ENCODE measurements at regions not wholly inside any gene's neighbourhood (a gene's known extent, or its start where the extent isn't known, plus 50 kb on each side); places are given as distances from the start of the nearest gene placed in this dataset.
A peak's percentile ranks its signal among the peaks of the same experiment; 100 is the strongest.

DNA sequence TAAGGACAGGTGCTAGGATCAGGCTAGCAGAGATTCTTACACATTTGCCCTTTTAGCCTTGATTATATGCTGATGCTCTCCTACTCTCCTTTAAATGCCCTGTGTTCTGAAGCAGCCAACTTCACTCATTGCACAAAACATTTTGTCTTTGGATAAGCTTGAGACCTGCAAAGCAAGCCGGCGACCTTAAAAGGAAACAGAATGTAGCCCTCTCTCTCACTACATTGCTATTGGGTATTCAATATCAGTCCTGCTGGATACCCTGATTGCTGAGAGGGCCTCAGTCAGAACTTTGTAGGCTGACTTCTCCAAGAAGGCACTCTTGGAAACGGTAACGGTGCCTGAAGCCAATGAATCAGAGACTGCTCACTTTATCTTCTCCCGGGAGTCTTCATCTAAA, 528.9 kb downstream of the DTWD2 start:
- Histone ChIP-seq H3K36me3 (ENCODE audit: control insufficient read depth, insufficient read depth, low read length) (no peaks in the 10 kb centered on the region), H3K27me3 (ENCODE audit: control insufficient read depth, insufficient read depth, low read length) (no peaks in the 10 kb centered on the region), H3K4me3 (ENCODE audit: low read depth, low read length) (no peak overlapping the region)
- no peak for DNase-seq (ENCODE audit: low read depth)
- FAIRE-seq, result no peak
- TF ChIP-seq, protein P1, sequence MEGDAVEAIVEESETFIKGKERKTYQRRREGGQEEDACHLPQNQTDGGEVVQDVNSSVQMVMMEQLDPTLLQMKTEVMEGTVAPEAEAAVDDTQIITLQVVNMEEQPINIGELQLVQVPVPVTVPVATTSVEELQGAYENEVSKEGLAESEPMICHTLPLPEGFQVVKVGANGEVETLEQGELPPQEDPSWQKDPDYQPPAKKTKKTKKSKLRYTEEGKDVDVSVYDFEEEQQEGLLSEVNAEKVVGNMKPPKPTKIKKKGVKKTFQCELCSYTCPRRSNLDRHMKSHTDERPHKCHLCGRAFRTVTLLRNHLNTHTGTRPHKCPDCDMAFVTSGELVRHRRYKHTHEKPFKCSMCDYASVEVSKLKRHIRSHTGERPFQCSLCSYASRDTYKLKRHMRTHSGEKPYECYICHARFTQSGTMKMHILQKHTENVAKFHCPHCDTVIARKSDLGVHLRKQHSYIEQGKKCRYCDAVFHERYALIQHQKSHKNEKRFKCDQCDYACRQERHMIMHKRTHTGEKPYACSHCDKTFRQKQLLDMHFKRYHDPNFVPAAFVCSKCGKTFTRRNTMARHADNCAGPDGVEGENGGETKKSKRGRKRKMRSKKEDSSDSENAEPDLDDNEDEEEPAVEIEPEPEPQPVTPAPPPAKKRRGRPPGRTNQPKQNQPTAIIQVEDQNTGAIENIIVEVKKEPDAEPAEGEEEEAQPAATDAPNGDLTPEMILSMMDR (IDR thresholded peaks at IDR 0.05; ENCODE audit: insufficient read depth, low read length, severe bottlenecking), result no peak

DNA sequence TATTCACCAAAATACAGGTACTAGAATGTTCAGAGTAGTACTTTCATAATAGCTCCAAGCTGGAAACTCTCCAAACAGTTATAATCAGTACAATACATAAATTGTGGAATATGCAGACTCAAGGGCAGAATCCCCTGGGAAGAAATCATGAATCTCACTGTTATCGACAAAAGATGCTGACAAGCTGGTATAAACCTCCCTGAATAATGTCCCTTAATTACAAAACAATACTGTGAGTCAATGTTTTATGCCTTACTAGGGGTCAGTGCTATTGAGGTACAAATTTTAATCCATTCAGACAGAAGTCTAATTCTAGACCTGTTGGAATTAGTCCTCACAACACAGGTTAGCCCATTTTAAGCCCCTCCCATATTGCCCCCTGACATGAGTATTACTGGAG, 532.3 kb downstream of the DTWD2 start:
- Histone ChIP-seq H3K36me3 (ENCODE audit: control insufficient read depth, insufficient read depth, low read length) (no peaks in the 10 kb centered on the region), H3K4me3 (ENCODE audit: low read depth, low read length) (no peak overlapping the region), H3K27me3 (ENCODE audit: control insufficient read depth, insufficient read depth, low read length) (no peaks in the 10 kb centered on the region)
- FAIRE-seq (no peak), DNase-seq (ENCODE audit: low read depth) (no peak)
- TF ChIP-seq, protein P1 (IDR thresholded peaks at IDR 0.05; ENCODE audit: insufficient read depth, low read length, severe bottlenecking), result no peak

DNA sequence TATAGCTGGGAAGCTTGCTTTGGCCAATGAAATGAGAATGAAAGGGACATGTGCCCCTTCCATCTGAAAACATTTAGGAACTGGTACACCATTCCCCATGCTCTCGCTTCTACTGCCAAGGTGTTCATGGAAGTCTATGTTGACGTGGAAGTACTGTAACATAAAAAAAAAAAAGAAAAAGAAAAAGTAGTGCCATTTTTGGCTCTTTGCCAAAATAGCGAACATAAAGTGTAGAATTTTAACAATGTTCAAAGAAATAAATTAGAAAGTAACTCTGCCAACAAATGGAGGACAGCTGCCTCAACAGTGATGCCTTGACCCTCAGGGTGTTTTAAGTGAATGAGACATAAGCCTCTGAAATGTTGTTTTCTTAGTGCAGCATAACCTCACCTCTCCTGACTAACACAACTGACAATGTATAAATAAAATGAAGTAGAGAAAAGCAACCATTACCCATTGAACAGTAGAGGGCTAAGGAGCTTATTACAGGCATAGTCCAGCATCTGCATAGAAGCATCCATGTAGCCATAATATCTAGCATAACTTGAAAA, 536.6 kb downstream of the DTWD2 start:
- FAIRE-seq, result no peak
- TF ChIP-seq, protein P1 (IDR thresholded peaks at IDR 0.05; ENCODE audit: insufficient read depth, low read length, severe bottlenecking), result no peak
- Histone ChIP-seq H3K27me3 (ENCODE audit: control insufficient read depth, insufficient read depth, low read length) (no peaks in the 10 kb centered on the region), H3K36me3 (ENCODE audit: control insufficient read depth, insufficient read depth, low read length) (no peaks in the 10 kb centered on the region), H3K4me3 (ENCODE audit: low read depth, low read length) (no peak overlapping the region)
- no peak for DNase-seq (ENCODE audit: low read depth)

DNA sequence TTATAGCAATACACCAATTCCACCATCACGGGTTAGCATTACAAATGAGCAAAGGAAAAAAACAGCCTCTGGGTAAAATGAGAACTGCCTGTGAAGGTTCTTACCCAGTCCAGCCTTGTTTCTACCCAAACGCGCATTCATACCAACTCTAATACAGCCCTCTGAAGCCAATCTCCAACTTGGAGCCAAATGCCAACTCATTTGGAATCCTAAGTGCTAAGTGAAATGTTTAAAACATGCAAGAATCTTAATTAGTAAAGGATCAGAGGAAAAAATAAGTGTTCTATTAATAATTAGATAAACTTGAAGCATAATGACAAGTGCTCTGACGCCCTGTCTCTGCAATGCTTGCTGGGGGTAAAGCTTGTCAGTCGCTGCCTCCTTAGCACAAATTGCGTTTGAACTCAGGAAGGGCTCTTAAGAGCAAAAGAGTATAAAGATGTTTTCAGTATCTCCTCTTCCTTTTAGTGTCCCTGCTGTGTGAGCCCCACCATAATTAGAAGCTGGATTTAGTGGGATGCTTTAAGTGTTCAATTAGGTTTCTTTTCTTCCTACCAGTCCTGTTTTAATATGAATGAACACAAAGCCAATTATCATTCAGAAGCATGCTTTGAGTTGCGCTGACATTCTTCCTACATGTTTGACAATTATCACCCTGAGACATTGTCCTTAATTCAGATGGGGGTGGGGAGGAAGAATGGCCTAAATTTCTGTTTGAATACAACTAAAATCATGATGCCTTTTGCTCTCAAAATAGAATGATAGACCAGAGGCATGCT, 537.6 kb downstream of the DTWD2 start:
- no peak overlapping the region for H3K4me3 ChIP-seq (ENCODE audit: low read depth, low read length)
- FAIRE-seq (no peak), DNase-seq (ENCODE audit: low read depth) (no peak)
- no peaks in the 10 kb centered on the region for H3K36me3 ChIP-seq (ENCODE audit: control insufficient read depth, insufficient read depth, low read length)
- H3K27me3 ChIP-seq (ENCODE audit: control insufficient read depth, insufficient read depth, low read length), result no peaks in the 10 kb centered on the region
- TF ChIP-seq, protein P1 (IDR thresholded peaks at IDR 0.05; ENCODE audit: insufficient read depth, low read length, severe bottlenecking), result no peak

DNA sequence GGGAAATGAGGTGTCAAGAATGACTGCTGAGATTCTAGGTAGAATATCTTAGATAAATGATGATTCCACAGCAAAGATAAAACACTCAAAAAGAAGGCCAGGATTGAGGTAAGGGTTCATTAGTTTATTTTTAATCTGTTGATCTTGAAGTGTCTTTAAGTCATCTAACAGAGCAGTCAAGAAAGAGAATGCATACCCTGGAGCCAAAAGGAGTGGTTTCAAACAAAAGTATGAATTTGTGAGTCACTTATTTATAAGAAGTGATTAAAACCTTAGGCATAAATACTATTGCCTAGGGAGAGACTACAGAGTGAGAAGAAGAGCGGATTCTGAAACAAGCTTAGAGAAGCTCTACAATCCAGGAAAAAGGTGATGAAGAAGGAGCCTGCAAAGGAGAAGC, 541.0 kb downstream of the DTWD2 start:
- Histone ChIP-seq H3K4me3 (ENCODE audit: low read depth, low read length) (no peak overlapping the region), H3K36me3 (ENCODE audit: control insufficient read depth, insufficient read depth, low read length) (no peaks in the 10 kb centered on the region), H3K27me3 (ENCODE audit: control insufficient read depth, insufficient read depth, low read length) (no peaks in the 10 kb centered on the region)
- DNase-seq (ENCODE audit: low read depth) (peak; percentile 7), FAIRE-seq (no peak)
- TF ChIP-seq, protein P1 (IDR thresholded peaks at IDR 0.05; ENCODE audit: insufficient read depth, low read length, severe bottlenecking), result no peak

Measured in bronchial epithelial cell (primary cell).